Lower lobe of right lung (tissue), 2 donors: ENCODE measurements at regions not wholly inside any gene's neighbourhood (a gene's known extent, or its start where the extent isn't known, plus 50 kb on each side); places are given as distances from the start of the nearest gene placed in this dataset.

ENCODE experiments used
- ATAC-seq, 2 donors: fragments of 200-7000 bp; cut with Tn5 transposase; one replicate each; pipeline ENCODE4 v1.9.1; 2020 to 2022; ENCODE audit warnings: mild to moderate bottlenecking in 2 of 2, moderate library complexity in 2 of 2
- DNase-seq: peaks from one replicate; pipeline ENCODE4 v3.0.0-alpha.2; 2020
- H3K27ac ChIP-seq: fragments of 200-600 bp; one replicate; pipeline ENCODE4 v1.8.0; 2022
- H3K27me3 ChIP-seq: fragments of 200-600 bp; one replicate; pipeline ENCODE4 v1.8.0; 2022; ENCODE audit warnings: low read depth
- H3K36me3 ChIP-seq: fragments of 200-600 bp; one replicate; pipeline ENCODE4 v1.8.0; 2022; ENCODE audit warnings: mild to moderate bottlenecking
- H3K4me1 ChIP-seq: fragments of 200-600 bp; one replicate; pipeline ENCODE4 v1.8.0; 2022
- H3K4me3 ChIP-seq: fragments of 200-600 bp; one replicate; pipeline ENCODE4 v1.8.0; 2022; ENCODE audit warnings: mild to moderate bottlenecking
- H3K9me3 ChIP-seq: fragments of 200-600 bp; one replicate; pipeline ENCODE4 v1.8.0; 2022
- CTCF ChIP-seq: fragments of 200-600 bp; IDR thresholded peaks from one replicate; pipeline ENCODE4 v1.8.0; 2022; ENCODE audit warnings: antibody characterized with exemption, mild to moderate bottlenecking
- intact Hi-C: fragments of 100-400 bp; cut with DNase I; formaldehyde crosslinking; loops from one replicate; pipeline ENCODE4 v1.11.0; 2022
- donor health status: DM: no; HTN: yes; CAD: no; lungs with severe emphysema.

DNA sequence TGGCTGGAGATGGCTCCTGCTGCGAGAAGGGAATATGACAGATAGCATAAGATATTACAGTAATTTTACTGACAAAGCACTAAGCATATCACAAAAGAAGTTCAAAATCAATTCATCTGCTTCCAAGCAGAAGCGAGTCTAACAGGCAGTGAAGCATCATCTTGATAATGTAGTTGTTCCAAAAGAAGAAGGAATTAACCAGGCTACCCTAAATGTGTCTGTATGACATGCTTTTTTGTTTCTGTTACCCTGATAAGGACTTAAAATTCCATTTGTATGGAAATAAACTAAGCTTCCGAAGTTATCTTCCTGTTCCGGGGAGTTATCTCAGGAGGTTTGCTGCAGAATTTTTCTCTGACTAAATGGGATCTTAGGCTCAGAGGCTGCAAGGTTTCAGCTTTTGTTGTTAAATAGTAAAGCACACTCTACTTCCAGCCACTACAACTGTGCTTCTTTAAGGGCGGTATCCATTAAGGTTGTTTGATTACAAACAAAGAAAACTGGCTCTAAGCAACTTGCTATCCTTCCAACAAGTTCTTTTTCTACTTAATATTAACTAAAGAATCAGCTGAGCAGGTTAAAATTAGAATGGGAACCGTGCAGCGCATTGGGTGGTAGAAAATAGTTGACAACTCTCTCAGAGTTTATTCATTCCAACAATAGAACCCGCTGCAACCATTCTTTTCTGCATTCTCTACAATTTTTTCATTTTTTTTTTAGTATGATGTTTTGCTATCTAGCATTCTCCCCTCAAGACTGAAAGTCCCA is 607.3 kb downstream of the UQCRFS1 start:
- no peaks in the 10 kb centered on the region for H3K36me3 ChIP-seq
- H3K27me3 ChIP-seq, result no peaks in the 10 kb centered on the region
- DNase-seq, result no peak
- ATAC-seq, result no peak
- no peak overlapping the region for H3K27ac ChIP-seq
- TF ChIP-seq CTCF, result no peak
- no peak overlapping the region for H3K4me3 ChIP-seq
- intact Hi-C loops, result no loop called here
- H3K9me3 ChIP-seq, result peaks cover 9% of the 10 kb centered on the region
- no peaks in the 10 kb centered on the region for H3K4me1 ChIP-seq

GRCh38 chr19:28603453-28603852 is 609.5 kb downstream of the UQCRFS1 start:
- TF ChIP-seq CTCF, result no peak
- intact Hi-C loops, result no loop called here
- H3K9me3 ChIP-seq, result peaks cover 9% of the 10 kb centered on the region

DNA sequence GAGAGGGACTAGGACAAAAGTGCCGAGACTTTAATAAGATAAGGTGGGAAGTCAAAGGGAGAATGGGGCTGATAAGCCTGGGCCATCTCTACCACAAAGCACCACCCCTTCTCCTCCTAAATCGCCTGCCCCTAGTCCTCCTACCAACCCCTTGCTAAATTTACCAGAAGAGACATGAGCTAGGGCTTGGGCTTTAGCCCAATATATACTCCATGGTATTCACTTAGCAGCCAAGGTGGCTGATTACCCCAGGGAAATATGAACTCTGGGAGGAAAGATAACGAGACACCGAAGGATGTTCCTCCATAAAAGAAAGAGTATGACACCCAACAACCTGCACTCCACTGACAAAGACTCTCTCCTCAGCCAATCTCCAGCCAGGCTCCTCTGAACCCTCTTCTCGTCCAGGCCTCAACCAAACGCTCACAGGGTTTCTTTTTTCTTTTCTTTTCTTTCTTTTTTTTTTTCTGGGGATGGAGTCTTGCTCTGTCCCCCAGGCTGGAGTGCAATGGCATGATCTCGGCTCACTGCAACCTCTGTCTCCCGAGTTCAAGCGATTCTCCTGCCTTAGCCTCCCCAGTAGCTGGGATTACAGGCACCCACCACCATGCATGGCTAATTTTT is 610.2 kb downstream of the UQCRFS1 start:
- DNase-seq, result no peak
- Histone ChIP-seq H3K9me3 (peaks cover 9% of the 10 kb centered on the region), H3K36me3 (no peaks in the 10 kb centered on the region), H3K4me3 (no peak overlapping the region), H3K27ac (no peak overlapping the region), H3K4me1 (no peaks in the 10 kb centered on the region), H3K27me3 (no peaks in the 10 kb centered on the region)
- no peak for ATAC-seq
- intact Hi-C loops, result no loop called here
- TF ChIP-seq CTCF, result no peak

More at GRCh38 chr19:28603453-28603852, 609.5 kb downstream of the UQCRFS1 start:
- ATAC-seq, result no peak
- DNase-seq, result no peak
- H3K27me3 ChIP-seq, result no peaks in the 10 kb centered on the region
- H3K4me3 ChIP-seq, result no peak overlapping the region
- no peaks in the 10 kb centered on the region for H3K4me1 ChIP-seq
- H3K27ac ChIP-seq, result no peak overlapping the region
- no peaks in the 10 kb centered on the region for H3K36me3 ChIP-seq

DNA sequence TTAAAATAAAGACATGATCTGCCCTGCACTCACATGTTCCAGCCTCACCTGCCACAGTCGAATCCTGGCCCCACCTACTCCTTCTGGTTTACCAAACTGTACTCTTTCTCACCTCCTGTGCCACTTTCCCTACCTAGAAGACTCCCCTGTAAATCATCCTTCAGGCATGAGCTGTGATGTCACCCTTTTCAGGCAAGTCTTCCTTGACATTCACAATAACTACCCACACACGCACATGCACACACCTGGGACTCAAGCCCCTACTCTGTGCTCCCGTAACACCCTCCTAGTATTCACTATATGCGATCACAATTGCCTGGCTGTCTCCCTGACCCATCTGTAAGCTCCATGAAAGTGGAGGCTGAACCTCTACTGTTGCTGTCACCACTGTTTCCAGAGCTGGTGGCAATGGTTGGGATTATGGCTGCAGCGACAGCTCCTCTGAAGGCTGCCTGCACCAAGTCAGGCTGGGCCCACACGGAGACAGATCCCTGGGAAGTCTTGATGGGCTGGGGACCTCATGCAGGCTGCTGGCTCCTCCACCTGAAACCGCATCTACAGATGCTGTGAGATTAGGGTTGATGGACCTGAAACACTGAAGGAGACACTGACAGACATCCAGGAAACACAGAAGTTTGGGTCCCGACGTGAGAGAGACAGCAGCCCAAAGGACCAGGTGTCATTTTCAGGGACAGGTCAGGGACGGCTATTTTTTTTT is 611.1 kb downstream of the UQCRFS1 start:
- H3K4me1 ChIP-seq, result no peaks in the 10 kb centered on the region
- H3K36me3 ChIP-seq, result no peaks in the 10 kb centered on the region
- no peaks in the 10 kb centered on the region for H3K27me3 ChIP-seq
- ATAC-seq (no peak), DNase-seq (no peak)
- intact Hi-C loops, result no loop called here
- no peak overlapping the region for H3K4me3 ChIP-seq
- peaks cover 9% of the 10 kb centered on the region for H3K9me3 ChIP-seq
- no peak for TF ChIP-seq CTCF
- H3K27ac ChIP-seq, result no peak overlapping the region

DNA sequence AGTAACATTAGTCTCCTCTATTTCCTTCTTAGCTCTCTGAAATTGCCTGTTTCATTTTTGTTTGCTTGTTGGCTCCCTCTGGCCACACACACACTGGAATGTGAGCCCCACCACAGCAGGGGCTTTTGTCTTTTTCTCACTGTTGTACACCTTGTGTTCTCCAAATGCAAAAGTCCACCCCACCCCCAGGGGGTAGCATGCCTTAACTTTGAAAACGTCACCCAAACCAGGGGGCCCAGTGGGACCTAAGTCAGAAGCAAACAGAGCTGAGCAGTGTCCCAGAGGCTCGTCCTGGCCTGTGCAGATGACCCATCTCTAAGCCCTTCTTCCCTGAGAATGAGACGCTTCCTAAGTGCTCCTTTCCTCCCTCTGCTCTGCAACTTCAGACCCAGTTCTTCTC is 614.1 kb downstream of the UQCRFS1 start:
- intact Hi-C loops, result no loop called here
- no peaks in the 10 kb centered on the region for H3K4me1 ChIP-seq
- TF ChIP-seq CTCF, result no peak
- no peak overlapping the region for H3K27ac ChIP-seq
- ATAC-seq, result no peak
- DNase-seq, result no peak
- no peak overlapping the region for H3K4me3 ChIP-seq
- H3K27me3 ChIP-seq, result no peaks in the 10 kb centered on the region
- no peaks in the 10 kb centered on the region for H3K9me3 ChIP-seq
- no peaks in the 10 kb centered on the region for H3K36me3 ChIP-seq
